HG02571 (cell line): ENCODE measurements at regions not wholly inside any gene's neighbourhood (a gene's known extent, or its start where the extent isn't known, plus 50 kb on each side); places are given as distances from the start of the nearest gene placed in this dataset.
"Not testable (repeated sequence)": the region's sequence is repeated elsewhere in the genome, so short reads cannot be mapped to it uniquely, and the experiment has no call there.

Experiments
- ATAC-seq: cut with Tn5 transposase; IDR thresholded peaks from one replicate; pipeline ENCODE4 v1.9.1; 2021; ENCODE audit warnings: mild to moderate bottlenecking, moderate library complexity; ENCODE audit not compliant: unreplicated experiment

GRCh38 chr11:112537846-112538330, 277.2 kb upstream of the PLET1 start:
- no peak for ATAC-seq

- ATAC-seq, result no peak
These were observed 278.0 kb upstream of the PLET1 start for GRCh38 chr11:112538534-112539280.

GRCh38 chr11:112539281-112539555, 278.6 kb upstream of the PLET1 start:
- ATAC-seq, result not testable (repeated sequence)

- ATAC-seq, result no peak
These were observed 279.1 kb upstream of the PLET1 start for GRCh38 chr11:112539741-112540140.

- ATAC-seq, result no peak
These were observed 279.6 kb upstream of the PLET1 start for GRCh38 chr11:112540261-112540660.

- ATAC-seq, result no peak
These were observed 280.7 kb upstream of the PLET1 start for GRCh38 chr11:112541140-112542046.

GRCh38 chr11:112542479-112542878, 281.8 kb upstream of the PLET1 start:
- ATAC-seq, result no peak

- ATAC-seq, result no peak
These were observed 282.7 kb upstream of the PLET1 start for GRCh38 chr11:112543390-112543789.

GRCh38 chr11:112548641-112549040, 288.0 kb upstream of the PLET1 start:
- no peak for ATAC-seq

- ATAC-seq, result no peak
These were observed 292.6 kb upstream of the PLET1 start for GRCh38 chr11:112553205-112553731.

GRCh38 chr11:112554586-112554985, 293.9 kb upstream of the PLET1 start:
- no peak for ATAC-seq

- no peak for ATAC-seq
These were observed 295.1 kb upstream of the PLET1 start for GRCh38 chr11:112555491-112556364.

- ATAC-seq, result no peak
These were observed 298.0 kb upstream of the PLET1 start for GRCh38 chr11:112558691-112559090.

GRCh38 chr11:112563808-112564207, 303.1 kb upstream of the PLET1 start:
- no peak for ATAC-seq

GRCh38 chr11:112564228-112564955, 303.7 kb upstream of the PLET1 start:
- no peak for ATAC-seq

GRCh38 chr11:112565551-112565950, 304.9 kb upstream of the PLET1 start:
- ATAC-seq, result no peak

- no peak for ATAC-seq
These were observed 305.5 kb upstream of the PLET1 start for GRCh38 chr11:112566124-112566523.

- no peak for ATAC-seq
These were observed 309.7 kb upstream of the PLET1 start for GRCh38 chr11:112570333-112570732.

GRCh38 chr11:112579282-112579681, 318.6 kb upstream of the PLET1 start:
- no peak for ATAC-seq

- ATAC-seq, result no peak
These were observed 320.2 kb upstream of the PLET1 start for GRCh38 chr11:112580864-112581263.
